ENCODE measurements at regions not wholly inside any gene's neighbourhood (a gene's known extent, or its start where the extent isn't known, plus 50 kb on each side); places are given as distances from the start of the nearest gene placed in this dataset.

DNA sequence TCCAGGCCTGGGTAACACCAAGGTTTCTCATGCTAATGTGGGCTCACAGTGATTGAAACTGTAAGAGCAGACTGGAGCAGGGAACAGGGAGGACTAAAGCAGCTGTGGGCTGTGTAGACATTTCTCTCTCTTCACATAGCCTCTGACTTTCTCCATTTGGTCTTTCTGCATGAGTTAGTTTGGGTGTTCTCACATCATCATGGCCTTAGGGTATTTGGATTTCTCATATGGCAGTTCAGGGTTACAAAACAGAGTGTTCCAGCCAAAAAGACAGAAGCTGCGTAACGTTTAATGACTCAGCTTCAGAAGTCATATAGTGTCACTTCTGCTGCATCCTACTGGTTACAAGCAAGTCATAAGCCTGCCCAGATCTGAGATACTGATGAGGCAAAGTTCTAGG is 52.0 kb upstream of the OSBPL8 start:
- H3K4me1 Mint-ChIP-seq = peaks cover 13% of the 10 kb centered on the region
- no peak for DNase-seq (ENCODE audit: low spot score)
- H3K4me3 Mint-ChIP-seq = no peak overlapping the region
- H3K36me3 Mint-ChIP-seq = no peaks in the 10 kb centered on the region
- H3K27me3 Mint-ChIP-seq (ENCODE audit: low read depth) = no peaks in the 10 kb centered on the region; the same call in 1 of the 2 replicates
- no peak overlapping the region for H3K27ac Mint-ChIP-seq
- TF ChIP-seq, protein P1, sequence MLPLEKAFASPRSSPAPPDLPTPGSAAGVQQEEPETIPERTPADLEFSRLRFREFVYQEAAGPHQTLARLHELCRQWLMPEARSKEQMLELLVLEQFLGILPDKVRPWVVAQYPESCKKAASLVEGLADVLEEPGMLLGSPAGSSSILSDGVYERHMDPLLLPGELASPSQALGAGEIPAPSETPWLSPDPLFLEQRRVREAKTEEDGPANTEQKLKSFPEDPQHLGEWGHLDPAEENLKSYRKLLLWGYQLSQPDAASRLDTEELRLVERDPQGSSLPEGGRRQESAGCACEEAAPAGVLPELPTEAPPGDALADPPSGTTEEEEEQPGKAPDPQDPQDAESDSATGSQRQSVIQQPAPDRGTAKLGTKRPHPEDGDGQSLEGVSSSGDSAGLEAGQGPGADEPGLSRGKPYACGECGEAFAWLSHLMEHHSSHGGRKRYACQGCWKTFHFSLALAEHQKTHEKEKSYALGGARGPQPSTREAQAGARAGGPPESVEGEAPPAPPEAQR (CRISPR knock-in tag; IDR thresholded peaks at IDR 0.05) = no peak
- TF ChIP-seq, protein P2, sequence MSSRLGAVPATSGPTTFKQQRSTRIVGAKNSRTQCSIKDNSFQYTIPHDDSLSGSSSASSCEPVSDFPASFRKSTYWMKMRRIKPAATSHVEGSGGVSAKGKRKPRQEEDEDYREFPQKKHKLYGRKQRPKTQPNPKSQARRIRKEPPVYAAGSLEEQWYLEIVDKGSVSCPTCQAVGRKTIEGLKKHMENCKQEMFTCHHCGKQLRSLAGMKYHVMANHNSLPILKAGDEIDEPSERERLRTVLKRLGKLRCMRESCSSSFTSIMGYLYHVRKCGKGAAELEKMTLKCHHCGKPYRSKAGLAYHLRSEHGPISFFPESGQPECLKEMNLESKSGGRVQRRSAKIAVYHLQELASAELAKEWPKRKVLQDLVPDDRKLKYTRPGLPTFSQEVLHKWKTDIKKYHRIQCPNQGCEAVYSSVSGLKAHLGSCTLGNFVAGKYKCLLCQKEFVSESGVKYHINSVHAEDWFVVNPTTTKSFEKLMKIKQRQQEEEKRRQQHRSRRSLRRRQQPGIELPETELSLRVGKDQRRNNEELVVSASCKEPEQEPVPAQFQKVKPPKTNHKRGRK (CRISPR knock-in tag; IDR thresholded peaks at IDR 0.05; ENCODE audit: borderline replicate concordance) = no peak
- TF ChIP-seq ZNF317 (CRISPR knock-in tag; IDR thresholded peaks at IDR 0.05; ENCODE audit: borderline replicate concordance, low read depth) = no peak
- TF ChIP-seq NFATC4 (CRISPR knock-in tag; IDR thresholded peaks at IDR 0.05) = no peak
- no peak for TF ChIP-seq PRDM15 (CRISPR knock-in tag; IDR thresholded peaks at IDR 0.05)
- no peak for TF ChIP-seq NFE2L1 (CRISPR knock-in tag; IDR thresholded peaks at IDR 0.05)
- TF ChIP-seq, protein P3, sequence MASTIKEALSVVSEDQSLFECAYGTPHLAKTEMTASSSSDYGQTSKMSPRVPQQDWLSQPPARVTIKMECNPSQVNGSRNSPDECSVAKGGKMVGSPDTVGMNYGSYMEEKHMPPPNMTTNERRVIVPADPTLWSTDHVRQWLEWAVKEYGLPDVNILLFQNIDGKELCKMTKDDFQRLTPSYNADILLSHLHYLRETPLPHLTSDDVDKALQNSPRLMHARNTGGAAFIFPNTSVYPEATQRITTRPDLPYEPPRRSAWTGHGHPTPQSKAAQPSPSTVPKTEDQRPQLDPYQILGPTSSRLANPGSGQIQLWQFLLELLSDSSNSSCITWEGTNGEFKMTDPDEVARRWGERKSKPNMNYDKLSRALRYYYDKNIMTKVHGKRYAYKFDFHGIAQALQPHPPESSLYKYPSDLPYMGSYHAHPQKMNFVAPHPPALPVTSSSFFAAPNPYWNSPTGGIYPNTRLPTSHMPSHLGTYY (CRISPR knock-in tag; IDR thresholded peaks at IDR 0.05) = no peak
- TF ChIP-seq CDX4 (CRISPR knock-in tag; IDR thresholded peaks at IDR 0.05; ENCODE audit: borderline replicate concordance) = no peak
- ChIA-PET POLR2A (no interaction called here), CTCF (interaction anchor here (0.6 to 1.2 kb wide), 3 partner anchors 10 to 399 kb away, joined by 3 to 5 read pairs (median 5); no protein-coding TSS in a partner anchor)
- H3K9me3 Mint-ChIP-seq = 0 out of 2 replicates have a peak, but pooled peaks cover 3% of the 10 kb centered on the region
- peak; percentile 65 for ATAC-seq

- no peak overlapping the region for H3K4me3 Mint-ChIP-seq
- POLR2A ChIA-PET = no interaction called here
- TF ChIP-seq, protein P1 (CRISPR knock-in tag; IDR thresholded peaks at IDR 0.05) = no peak
- H3K27ac Mint-ChIP-seq = no peak overlapping the region
- no peak for ATAC-seq
- no peaks in the 10 kb centered on the region for H3K9me3 Mint-ChIP-seq
- no peaks in the 10 kb centered on the region for H3K27me3 Mint-ChIP-seq (ENCODE audit: low read depth)
- CTCF ChIA-PET = no interaction called here
- H3K36me3 Mint-ChIP-seq = no peaks in the 10 kb centered on the region
- H3K4me1 Mint-ChIP-seq = peaks cover 11% of the 10 kb centered on the region
- no peak for DNase-seq (ENCODE audit: low spot score)
These were observed 54.8 kb upstream of the OSBPL8 start for GRCh38 chr12:76614364-76614763.

GRCh38 chr12:76618031-76618430 is 58.5 kb upstream of the OSBPL8 start:
- Mint-ChIP-seq H3K9me3 (no peaks in the 10 kb centered on the region), H3K4me1 (peaks cover 4% of the 10 kb centered on the region; the same call in 1 of the 2 replicates), H3K27ac (no peak overlapping the region), H3K36me3 (no peaks in the 10 kb centered on the region), H3K27me3 (ENCODE audit: low read depth) (no peaks in the 10 kb centered on the region), H3K4me3 (no peak overlapping the region)
- ChIA-PET POLR2A (no interaction called here), CTCF (no interaction called here)
- ATAC-seq = no peak
- DNase-seq (ENCODE audit: low spot score) = no peak
- TF ChIP-seq, protein P2 (CRISPR knock-in tag; IDR thresholded peaks at IDR 0.05; ENCODE audit: borderline replicate concordance) = no peak
- TF ChIP-seq, protein P4, sequence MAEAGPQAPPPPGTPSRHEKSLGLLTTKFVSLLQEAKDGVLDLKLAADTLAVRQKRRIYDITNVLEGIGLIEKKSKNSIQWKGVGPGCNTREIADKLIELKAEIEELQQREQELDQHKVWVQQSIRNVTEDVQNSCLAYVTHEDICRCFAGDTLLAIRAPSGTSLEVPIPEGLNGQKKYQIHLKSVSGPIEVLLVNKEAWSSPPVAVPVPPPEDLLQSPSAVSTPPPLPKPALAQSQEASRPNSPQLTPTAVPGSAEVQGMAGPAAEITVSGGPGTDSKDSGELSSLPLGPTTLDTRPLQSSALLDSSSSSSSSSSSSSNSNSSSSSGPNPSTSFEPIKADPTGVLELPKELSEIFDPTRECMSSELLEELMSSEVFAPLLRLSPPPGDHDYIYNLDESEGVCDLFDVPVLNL (CRISPR knock-in tag; IDR thresholded peaks at IDR 0.05; ENCODE audit: borderline replicate concordance, low read depth) = no peak
- TF ChIP-seq PRRX2 (CRISPR knock-in tag; IDR thresholded peaks at IDR 0.05) (no peak), ELF4 (CRISPR knock-in tag; IDR thresholded peaks at IDR 0.05; ENCODE audit: low read depth) (no peak), MLX (CRISPR knock-in tag; IDR thresholded peaks at IDR 0.05) (no peak), GRHL2 (CRISPR knock-in tag; IDR thresholded peaks at IDR 0.05; ENCODE audit: insufficient replicate concordance, severe bottlenecking) (no peak), FOXK1 (CRISPR knock-in tag; IDR thresholded peaks at IDR 0.05) (no peak)
- TF ChIP-seq, protein P5, sequence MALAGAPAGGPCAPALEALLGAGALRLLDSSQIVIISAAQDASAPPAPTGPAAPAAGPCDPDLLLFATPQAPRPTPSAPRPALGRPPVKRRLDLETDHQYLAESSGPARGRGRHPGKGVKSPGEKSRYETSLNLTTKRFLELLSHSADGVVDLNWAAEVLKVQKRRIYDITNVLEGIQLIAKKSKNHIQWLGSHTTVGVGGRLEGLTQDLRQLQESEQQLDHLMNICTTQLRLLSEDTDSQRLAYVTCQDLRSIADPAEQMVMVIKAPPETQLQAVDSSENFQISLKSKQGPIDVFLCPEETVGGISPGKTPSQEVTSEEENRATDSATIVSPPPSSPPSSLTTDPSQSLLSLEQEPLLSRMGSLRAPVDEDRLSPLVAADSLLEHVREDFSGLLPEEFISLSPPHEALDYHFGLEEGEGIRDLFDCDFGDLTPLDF (CRISPR knock-in tag; IDR thresholded peaks at IDR 0.05) = no peak
